Adrenal gland (tissue), 5 donors: ENCODE measurements at regions not wholly inside any gene's neighbourhood (a gene's known extent, or its start where the extent isn't known, plus 50 kb on each side); places are given as distances from the start of the nearest gene placed in this dataset.

Source experiments
- CTCF ChIP-seq, 6 experiments: fragments of 450-650 bp in 4 of 6; fragments of 200-600 bp in 2 of 6; sonication (generic) in 1 of 6; IDR thresholded peaks; 1 replicate in 5 of 6; 2 replicates in 1 of 6; pipeline versions ENCODE4 v1.5.1 to v1.8.0; 2016 to 2021; ENCODE audit warnings: antibody characterized with exemption in 6 of 6, mild to moderate bottlenecking in 2 of 6, moderate library complexity in 1 of 6
- POLR2A ChIP-seq, 2 donors: fragments of 450-650 bp; IDR thresholded peaks; one replicate each; pipeline ENCODE4 v1.6.1; 2017; ENCODE audit warnings: antibody characterized with exemption in 2 of 2, mild to moderate bottlenecking in 2 of 2, moderate library complexity in 1 of 2
- donor health status: DM: no; HTN: no; CAD: no.

- no peak for TF ChIP-seq POLR2A (IDR thresholded peaks at IDR 0.05)
- no peak for TF ChIP-seq CTCF (IDR thresholded peaks at IDR 0.05)
Observed at GRCh38 chr7:98548370-98548769, 68.7 kb upstream of the NPTX2 start.
